Activated naive CD4-positive, alpha-beta T cell treated with anti-CD3 and anti-CD28 coated beads, Interleukin-2, amount 10 ng/mL, durations not matched to agents 7 days and 5 days (primary cell): ENCODE measurements at regions not wholly inside any gene's neighbourhood (a gene's known extent, or its start where the extent isn't known, plus 50 kb on each side); places are given as distances from the start of the nearest gene placed in this dataset.

ENCODE experiments used
- CTCF ChIA-PET: fragments of 350-600 bp; sonication (Branson Sonifier 250); formaldehyde crosslinking; loops from one replicate; lab custom pipeline; 2021; ENCODE audit warnings: antibody characterized with exemption; lab: Charles Lee
- DNase-seq: peaks from one replicate; pipeline ENCODE4 v3.0.0-alpha.2; 2020
- H3K27ac Mint-ChIP-seq: one replicate; pipeline ENCODE4 v1.8.0; 2021; ENCODE audit warnings: mild to moderate bottlenecking, moderate library complexity, mixed read lengths
- H3K27me3 Mint-ChIP-seq: one replicate; pipeline ENCODE4 v1.8.0; 2021; ENCODE audit warnings: mild to moderate bottlenecking, mixed read lengths
- H3K36me3 Mint-ChIP-seq: one replicate; pipeline ENCODE4 v1.8.0; 2021; ENCODE audit warnings: mixed read lengths
- H3K4me1 Mint-ChIP-seq: one replicate; pipeline ENCODE4 v1.8.0; 2021; ENCODE audit warnings: mixed read lengths
- H3K4me3 Mint-ChIP-seq: one replicate; pipeline ENCODE4 v1.8.0; 2021; ENCODE audit warnings: mild to moderate bottlenecking, moderate library complexity, mixed read lengths
- H3K9me3 Mint-ChIP-seq: one replicate; pipeline ENCODE4 v1.8.0; 2021; ENCODE audit warnings: mixed read lengths

DNA sequence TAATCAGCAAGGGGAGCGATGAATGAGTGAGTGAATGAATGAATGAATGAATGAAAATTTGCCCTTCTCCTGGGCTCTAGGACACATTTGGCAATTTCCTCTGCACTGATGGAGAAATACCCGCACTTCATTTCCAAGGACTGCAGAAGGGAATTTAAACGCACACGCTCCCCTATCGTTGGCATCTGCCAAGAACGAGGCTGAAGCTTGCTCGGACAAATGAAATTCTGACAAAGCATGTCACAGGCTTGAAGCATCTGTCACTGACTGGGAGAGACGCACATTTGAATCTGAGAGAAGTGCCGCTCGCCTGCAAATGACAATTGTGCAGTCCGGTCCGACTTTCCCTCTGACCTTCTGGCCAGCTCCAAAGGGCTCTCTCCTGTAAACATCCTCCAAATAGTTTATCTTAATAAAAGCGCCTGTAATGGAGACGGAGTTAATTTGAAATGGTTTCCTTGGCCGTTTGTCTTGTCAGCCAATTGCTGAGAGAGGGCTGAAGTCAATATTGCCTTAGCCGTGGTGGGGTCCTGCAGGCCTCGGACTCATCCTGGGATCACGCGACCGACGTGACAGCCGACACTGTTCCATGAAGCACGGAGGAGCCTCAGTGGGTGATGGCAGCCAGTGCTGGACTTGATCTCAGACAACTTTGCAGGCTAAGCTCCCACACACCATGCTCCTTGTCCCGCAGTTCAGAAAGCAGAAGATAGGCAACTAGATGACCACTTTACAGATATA is 260.7 kb downstream of the MN1 start:
- Mint-ChIP-seq H3K4me1 (no peaks in the 10 kb centered on the region), H3K27me3 (peaks cover 3% of the 10 kb centered on the region), H3K36me3 (no peaks in the 10 kb centered on the region), H3K4me3 (no peak overlapping the region), H3K9me3 (no peaks in the 10 kb centered on the region), H3K27ac (no peak overlapping the region)
- CTCF ChIA-PET = no interaction called here
- no peak for DNase-seq

- H3K4me3 Mint-ChIP-seq = no peak overlapping the region
- no peak for DNase-seq
- H3K27me3 Mint-ChIP-seq = peaks cover 3% of the 10 kb centered on the region
- no peaks in the 10 kb centered on the region for H3K9me3 Mint-ChIP-seq
- H3K27ac Mint-ChIP-seq = no peak overlapping the region
- CTCF ChIA-PET = no interaction called here
- no peaks in the 10 kb centered on the region for H3K36me3 Mint-ChIP-seq
- H3K4me1 Mint-ChIP-seq = no peaks in the 10 kb centered on the region
These were observed 259.7 kb downstream of the MN1 start for GRCh38 chr22:27541836-27542235.

GRCh38 chr22:27542602-27543001 is 259.0 kb downstream of the MN1 start:
- Mint-ChIP-seq H3K4me1 (no peaks in the 10 kb centered on the region), H3K27ac (no peak overlapping the region), H3K27me3 (peaks cover 3% of the 10 kb centered on the region), H3K36me3 (no peaks in the 10 kb centered on the region), H3K4me3 (no peak overlapping the region), H3K9me3 (no peaks in the 10 kb centered on the region)
- DNase-seq = no peak
- CTCF ChIA-PET = no interaction called here

- Mint-ChIP-seq H3K4me3 (no peak overlapping the region), H3K27me3 (peaks cover 3% of the 10 kb centered on the region), H3K36me3 (no peaks in the 10 kb centered on the region), H3K4me1 (no peaks in the 10 kb centered on the region), H3K27ac (no peak overlapping the region), H3K9me3 (no peaks in the 10 kb centered on the region)
- CTCF ChIA-PET = no interaction called here
- DNase-seq = no peak
These were observed 258.1 kb downstream of the MN1 start for GRCh38 chr22:27543460-27543859.

DNA sequence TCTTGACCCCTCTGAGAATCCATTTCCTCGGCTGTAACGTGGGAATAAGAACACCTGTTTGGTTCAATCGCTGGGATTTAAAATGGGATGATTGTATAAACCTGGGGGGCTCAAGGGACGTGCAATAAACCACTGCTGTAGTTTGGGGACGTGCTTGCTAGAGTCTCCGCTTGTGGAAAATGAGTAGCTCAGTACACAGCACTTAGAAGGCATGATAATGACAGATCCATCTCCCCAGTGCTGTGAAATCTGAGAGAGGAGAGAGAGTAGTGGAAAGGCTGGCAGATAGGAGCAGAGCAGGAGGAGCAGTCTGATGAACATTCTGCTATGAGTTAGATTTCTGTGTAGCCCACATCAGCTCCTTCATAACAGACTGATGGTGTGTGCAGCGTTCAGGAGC is 256.5 kb downstream of the MN1 start:
- CTCF ChIA-PET = no interaction called here

GRCh38 chr22:27546157-27546935 is 255.2 kb downstream of the MN1 start:
- no peaks in the 10 kb centered on the region for H3K36me3 Mint-ChIP-seq
- H3K9me3 Mint-ChIP-seq = no peaks in the 10 kb centered on the region
- no peak overlapping the region for H3K27ac Mint-ChIP-seq
- CTCF ChIA-PET = no interaction called here
- no peaks in the 10 kb centered on the region for H3K4me1 Mint-ChIP-seq
- H3K27me3 Mint-ChIP-seq = peaks cover 3% of the 10 kb centered on the region
- no peak overlapping the region for H3K4me3 Mint-ChIP-seq
- DNase-seq = no peak

More for the DNA sequence above, 256.5 kb downstream of the MN1 start:
- Mint-ChIP-seq H3K4me3 (no peak overlapping the region), H3K9me3 (no peaks in the 10 kb centered on the region), H3K27ac (no peak overlapping the region), H3K27me3 (peaks cover 3% of the 10 kb centered on the region), H3K4me1 (no peaks in the 10 kb centered on the region), H3K36me3 (no peaks in the 10 kb centered on the region)
- no peak for DNase-seq

- Mint-ChIP-seq H3K9me3 (peaks cover 5% of the 10 kb centered on the region), H3K4me3 (no peak overlapping the region), H3K4me1 (no peaks in the 10 kb centered on the region), H3K36me3 (no peaks in the 10 kb centered on the region), H3K27me3 (no peaks in the 10 kb centered on the region), H3K27ac (no peak overlapping the region)
- CTCF ChIA-PET = no interaction called here
- DNase-seq = no peak
These were observed 250.2 kb downstream of the MN1 start for GRCh38 chr22:27551402-27551801.

DNA sequence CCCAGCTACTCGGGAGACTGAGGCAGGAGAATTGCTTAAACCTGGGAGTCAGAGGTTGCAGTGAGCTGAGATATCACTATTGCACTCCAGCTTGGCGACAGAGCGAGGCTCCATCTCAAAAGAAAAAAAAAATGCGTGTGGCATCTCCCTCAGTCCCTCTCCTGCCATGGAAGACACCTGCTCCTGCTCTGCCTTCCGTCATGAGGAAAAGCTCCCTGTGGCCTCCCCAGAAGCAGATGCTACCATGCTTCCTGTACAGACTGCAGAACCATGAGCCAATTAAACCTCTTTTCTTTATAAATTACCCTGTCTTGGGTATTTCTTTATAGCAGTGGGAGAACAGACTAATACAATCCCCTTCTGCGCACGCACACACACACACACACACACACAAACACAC is 249.4 kb downstream of the MN1 start:
- Mint-ChIP-seq H3K27me3 (no peaks in the 10 kb centered on the region), H3K36me3 (no peaks in the 10 kb centered on the region), H3K4me3 (no peak overlapping the region), H3K9me3 (peaks cover 5% of the 10 kb centered on the region), H3K4me1 (no peaks in the 10 kb centered on the region), H3K27ac (no peak overlapping the region)
- no peak for DNase-seq
- CTCF ChIA-PET = no interaction called here

- Mint-ChIP-seq H3K27ac (no peak overlapping the region), H3K4me1 (no peaks in the 10 kb centered on the region), H3K27me3 (no peaks in the 10 kb centered on the region), H3K4me3 (no peak overlapping the region), H3K9me3 (peaks cover 5% of the 10 kb centered on the region), H3K36me3 (no peaks in the 10 kb centered on the region)
- DNase-seq = no peak
- CTCF ChIA-PET = no interaction called here
These were observed 248.7 kb downstream of the MN1 start for GRCh38 chr22:27552863-27553262.

DNA sequence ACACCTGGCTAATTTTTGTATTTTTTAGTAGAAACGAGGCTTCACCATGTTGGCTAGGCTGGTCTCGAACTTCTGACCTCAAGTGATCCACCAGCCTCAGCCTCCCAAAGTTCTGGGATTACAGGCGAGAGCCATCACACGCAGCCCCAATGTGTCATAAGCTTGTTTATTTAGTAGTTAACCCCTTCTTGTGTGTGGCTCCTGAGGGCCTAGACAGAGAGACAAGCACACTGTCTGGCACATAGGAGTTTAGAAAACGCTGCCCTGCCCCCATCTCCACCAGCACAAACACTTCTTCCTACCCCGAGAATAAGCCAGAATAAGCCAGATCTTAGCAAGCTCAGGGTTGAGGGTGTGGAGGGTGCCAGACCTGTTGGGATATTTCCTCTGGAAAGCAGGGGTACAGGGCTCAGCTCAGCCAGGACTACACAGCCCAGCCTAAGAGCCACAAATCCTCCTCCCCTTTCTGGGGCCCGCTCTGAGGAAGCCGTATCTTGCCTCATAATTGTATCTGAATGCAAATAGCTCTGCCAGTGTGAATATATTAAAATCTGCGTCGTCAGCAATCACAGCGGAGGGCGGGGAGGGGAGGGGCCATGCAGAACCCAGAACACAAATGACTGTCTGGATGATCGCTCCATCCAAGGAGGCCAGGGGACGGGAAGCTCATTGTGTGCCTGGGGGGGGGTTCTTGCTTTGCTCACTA is 247.3 kb downstream of the MN1 start:
- Mint-ChIP-seq H3K9me3 (peaks cover 5% of the 10 kb centered on the region), H3K4me3 (no peak overlapping the region), H3K27me3 (no peaks in the 10 kb centered on the region), H3K4me1 (no peaks in the 10 kb centered on the region), H3K36me3 (no peaks in the 10 kb centered on the region), H3K27ac (no peak overlapping the region)
- CTCF ChIA-PET = no interaction called here
- DNase-seq = no peak

DNA sequence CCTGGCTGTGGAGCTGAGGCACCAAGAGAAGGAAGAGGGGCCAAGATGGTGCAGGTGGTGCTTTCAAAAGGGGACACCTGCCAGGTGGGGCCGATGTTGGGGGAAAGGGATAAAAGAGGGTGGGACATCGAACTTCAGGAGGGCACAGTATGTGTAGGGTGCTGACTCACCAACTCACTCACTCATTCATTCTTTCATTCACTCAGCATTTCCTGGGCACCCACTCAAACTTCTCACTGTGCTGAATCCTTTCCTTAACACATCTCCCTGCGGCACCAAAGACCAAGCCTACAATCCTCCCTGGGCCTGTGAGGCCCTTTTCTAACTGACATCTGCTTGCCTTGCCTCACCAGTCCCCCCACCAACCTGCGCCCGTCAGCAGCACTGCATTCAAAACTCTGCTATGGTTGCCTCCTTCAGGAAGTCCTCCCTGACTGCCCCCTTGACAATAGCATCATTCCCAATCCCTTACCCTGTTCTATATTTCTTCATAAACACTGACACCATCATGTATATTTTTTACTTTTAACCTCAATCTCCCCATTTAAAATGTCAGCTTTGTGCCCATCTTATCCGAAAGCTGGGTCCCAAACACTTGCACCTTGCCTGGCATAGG is 246.6 kb downstream of the MN1 start:
- CTCF ChIA-PET = no interaction called here
- Mint-ChIP-seq H3K4me3 (no peak overlapping the region), H3K36me3 (no peaks in the 10 kb centered on the region), H3K27me3 (no peaks in the 10 kb centered on the region), H3K9me3 (peaks cover 5% of the 10 kb centered on the region), H3K27ac (no peak overlapping the region), H3K4me1 (no peaks in the 10 kb centered on the region)
- DNase-seq = no peak

DNA sequence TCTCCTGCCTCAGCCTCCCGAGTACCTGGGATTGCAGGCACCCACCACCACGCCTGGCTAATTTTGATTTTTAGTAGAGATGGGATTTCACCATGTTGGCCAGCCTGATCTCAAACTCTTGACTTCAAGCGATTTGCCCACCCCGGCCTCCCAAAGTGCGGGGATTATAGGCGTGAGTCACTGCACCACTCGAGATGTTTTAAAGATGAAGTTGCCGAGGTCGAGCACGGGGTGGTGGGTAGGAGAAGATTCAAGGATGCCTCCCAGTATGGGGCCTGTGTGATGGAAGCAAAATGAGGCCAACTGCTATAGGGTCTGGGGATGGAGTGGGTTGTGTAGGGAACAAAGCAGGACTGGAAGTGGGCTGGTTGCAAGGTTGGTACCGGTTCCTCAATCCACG is 245.2 kb downstream of the MN1 start:
- CTCF ChIA-PET = no interaction called here
- H3K27ac Mint-ChIP-seq = no peak overlapping the region
- no peaks in the 10 kb centered on the region for H3K36me3 Mint-ChIP-seq
- H3K27me3 Mint-ChIP-seq = no peaks in the 10 kb centered on the region
- H3K4me1 Mint-ChIP-seq = no peaks in the 10 kb centered on the region
- DNase-seq = no peak
- peaks cover 5% of the 10 kb centered on the region for H3K9me3 Mint-ChIP-seq
- H3K4me3 Mint-ChIP-seq = no peak overlapping the region

DNA sequence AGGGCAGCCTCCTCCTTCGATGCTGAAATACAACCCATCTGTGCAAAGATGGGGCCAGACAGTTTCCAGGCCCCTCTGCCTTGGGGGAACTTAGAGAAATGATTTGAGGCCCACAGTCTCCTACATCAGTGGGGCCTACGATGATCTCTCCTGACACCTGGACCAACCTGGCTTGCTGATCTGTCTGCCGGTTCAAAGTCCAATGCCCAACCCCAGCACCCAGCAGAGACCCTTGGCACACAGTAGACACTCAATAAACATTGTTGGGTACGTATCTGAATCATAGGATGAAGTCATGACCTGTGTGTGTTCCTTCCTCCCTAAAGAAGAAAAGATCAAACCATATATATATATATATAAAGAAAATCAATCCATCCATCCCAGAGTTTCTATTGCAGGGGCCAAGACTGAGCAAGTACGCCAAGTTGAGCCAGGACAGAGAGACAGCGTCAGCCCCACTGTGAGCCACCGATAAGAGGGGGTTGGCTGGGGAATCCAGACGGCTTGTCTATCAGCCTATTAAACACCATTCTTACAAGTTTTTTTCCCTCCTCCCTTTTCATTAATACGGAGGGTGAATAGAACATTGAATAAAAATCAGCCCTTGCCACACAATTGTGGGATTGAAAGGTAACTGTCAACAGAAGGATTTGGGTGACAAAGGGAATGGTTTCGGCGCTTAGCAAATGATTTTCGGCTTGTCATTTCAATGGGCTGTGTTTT is 244.1 kb downstream of the MN1 start:
- Mint-ChIP-seq H3K4me1 (no peaks in the 10 kb centered on the region), H3K27me3 (no peaks in the 10 kb centered on the region), H3K36me3 (no peaks in the 10 kb centered on the region), H3K9me3 (peaks cover 4% of the 10 kb centered on the region), H3K4me3 (no peak overlapping the region), H3K27ac (no peak overlapping the region)
- DNase-seq = no peak
- CTCF ChIA-PET = no interaction called here
